GM18868 (cell line): ENCODE measurements at regions not wholly inside any gene's neighbourhood (a gene's known extent, or its start where the extent isn't known, plus 50 kb on each side); places are given as distances from the start of the nearest gene placed in this dataset.

Experiments
- ATAC-seq: cut with Tn5 transposase; IDR thresholded peaks from one replicate; pipeline ENCODE4 v1.9.1; 2021; ENCODE audit warnings: mild to moderate bottlenecking, moderate library complexity; ENCODE audit not compliant: unreplicated experiment

GRCh38 chr20:23282111-23282510 lies 68.5 kb upstream of the NXT1 start:
- ATAC-seq, result no peak

DNA sequence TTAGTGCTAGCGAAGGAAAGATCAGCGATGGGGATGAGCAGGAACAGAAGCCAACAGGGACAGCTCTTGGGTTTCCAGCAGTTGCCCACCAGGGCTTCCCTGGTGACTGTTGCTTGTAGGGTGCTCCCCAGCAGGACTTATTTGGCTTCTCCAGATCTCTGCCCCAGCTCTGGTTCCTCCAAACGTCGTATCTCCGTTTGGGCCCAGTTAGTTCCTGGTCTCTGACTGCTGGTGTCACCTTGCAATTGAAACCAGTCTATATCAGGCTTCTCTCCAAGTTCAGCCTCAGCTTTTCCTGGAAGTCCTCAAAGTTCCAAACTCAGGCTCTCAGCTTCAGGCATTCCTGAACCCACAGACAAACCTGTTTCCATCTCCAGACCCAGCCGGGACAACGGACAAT lies 70.8 kb upstream of the NXT1 start:
- no peak for ATAC-seq

- no peak for ATAC-seq
Observed at GRCh38 chr20:23278172-23278571, 72.4 kb upstream of the NXT1 start.

DNA sequence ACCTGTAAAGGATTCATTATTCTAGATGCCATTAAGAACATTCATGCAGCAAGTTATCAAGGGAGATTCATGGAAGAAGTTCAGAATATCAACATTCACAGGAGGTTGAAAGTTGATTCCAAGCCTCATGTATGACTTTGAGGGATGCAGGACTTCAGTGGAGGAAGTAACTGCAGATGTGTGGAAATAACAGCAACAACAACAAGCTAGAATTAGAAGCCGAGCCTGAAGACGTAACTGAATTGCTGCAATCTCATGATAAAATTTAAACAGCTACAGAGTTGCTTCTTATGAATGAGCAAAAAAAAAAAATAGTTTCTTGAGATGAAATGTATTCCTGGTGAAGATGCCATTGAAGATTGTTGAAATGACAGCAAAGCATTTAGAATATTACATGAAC lies 73.3 kb upstream of the NXT1 start:
- ATAC-seq, result no peak

DNA sequence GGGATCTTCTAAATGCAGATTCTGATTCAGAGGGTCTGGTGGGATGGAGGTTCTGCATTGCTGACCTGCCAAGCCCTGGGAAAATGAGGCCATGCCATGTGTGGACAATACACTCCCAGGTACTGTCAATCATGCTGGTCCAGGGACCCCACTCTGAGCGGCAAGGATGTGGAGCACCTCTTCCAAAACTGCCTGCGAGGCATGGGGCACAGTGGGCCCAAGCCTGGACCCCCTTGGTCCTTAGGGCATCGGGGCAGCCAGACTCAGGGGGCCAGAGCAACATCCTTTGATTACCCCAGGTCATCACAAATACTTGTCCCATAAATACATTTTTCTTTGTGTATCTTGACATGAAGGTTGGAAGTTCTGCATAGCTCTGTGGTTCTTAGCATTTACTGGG lies 76.8 kb upstream of the NXT1 start:
- no peak for ATAC-seq

DNA sequence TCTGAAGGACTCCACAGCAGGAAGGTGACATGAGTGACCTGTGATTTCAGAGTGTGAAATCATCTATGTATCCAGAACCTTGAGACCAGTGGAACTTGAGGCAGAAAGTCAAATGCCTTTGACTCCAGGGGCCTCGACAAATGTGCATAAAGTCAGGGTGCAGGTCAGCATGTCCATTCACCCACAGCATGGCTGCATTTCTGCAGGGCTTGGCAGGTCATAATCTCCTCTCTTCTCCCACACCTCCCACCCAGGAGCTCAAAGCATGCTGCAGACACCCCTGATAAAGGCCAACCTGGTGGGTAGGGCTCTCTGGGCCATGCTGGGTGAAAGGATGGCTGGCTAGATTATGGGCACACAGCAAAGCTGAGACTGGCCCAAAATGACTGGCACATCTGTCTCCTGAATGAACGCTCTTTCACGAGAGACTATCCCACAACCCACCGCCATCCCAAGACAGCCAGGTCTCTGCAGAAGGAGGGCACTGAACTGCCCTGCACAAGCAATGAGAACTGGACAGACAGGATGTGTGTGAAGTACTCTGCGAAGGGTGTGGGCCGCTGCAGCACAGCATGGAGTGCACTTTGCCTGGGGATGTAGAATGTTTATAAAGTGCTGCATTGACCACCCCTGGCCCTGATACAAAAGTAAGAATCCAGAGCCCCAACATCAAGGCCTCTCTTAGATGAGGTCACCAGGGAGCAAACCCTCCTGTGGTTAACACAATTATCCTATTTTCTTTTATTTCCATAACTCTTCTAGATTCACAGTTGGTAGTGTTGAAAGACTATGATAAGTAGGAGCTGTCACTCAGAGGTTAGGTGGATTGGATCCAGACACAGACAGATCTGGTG lies 78.2 kb upstream of the NXT1 start:
- no peak for ATAC-seq

GRCh38 chr20:23270382-23270911 lies 80.1 kb upstream of the NXT1 start:
- ATAC-seq, result no peak

- no peak for ATAC-seq
Observed at GRCh38 chr20:23269954-23270353, 80.6 kb upstream of the NXT1 start.

GRCh38 chr20:23268792-23269354 lies 81.7 kb upstream of the NXT1 start:
- no peak for ATAC-seq

GRCh38 chr20:23267909-23268308 lies 82.7 kb upstream of the NXT1 start:
- ATAC-seq, result no peak

DNA sequence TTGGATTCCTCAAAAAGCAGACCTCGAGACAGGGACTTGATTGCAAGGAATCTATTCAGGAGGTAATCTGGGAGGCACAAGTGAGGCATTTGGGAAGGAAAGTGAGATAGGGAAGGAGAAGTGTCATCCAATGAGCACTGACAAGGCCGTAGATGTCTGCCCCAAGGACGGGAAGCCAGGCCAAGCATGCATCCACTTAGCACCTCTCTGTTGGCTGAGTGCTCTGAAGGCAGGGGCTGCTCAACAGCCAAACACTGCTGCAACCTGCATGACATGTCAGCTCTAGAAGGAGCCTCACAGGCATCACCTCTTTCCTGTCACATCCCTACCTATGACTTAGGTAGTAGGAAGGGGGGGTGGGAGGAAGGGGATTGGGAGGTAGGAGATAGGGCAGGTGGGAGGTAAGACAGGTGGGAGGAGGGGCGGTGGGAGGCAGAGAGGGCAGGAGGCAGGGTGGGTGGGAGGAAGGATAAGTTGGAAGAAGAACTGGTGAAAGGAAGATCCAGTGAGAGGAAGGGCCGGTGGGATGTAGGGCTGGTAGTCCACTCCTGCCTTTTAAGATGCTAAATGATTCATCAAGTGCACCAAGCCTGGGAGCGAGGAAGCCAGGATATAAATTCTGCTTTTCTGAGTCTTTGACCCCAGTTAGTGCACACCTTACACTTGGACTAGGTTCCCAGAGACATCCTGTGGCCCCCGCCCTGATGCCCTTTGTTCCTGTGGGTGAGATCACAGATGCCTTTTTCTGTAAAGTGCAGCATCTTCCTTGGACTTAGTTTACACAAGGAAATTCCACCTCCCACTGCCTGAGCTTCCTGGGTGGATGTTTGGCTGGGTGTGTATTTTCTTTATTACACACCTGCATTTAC lies 83.8 kb upstream of the NXT1 start:
- no peak for ATAC-seq

GRCh38 chr20:23265226-23265625 lies 85.4 kb upstream of the NXT1 start:
- ATAC-seq, result no peak

DNA sequence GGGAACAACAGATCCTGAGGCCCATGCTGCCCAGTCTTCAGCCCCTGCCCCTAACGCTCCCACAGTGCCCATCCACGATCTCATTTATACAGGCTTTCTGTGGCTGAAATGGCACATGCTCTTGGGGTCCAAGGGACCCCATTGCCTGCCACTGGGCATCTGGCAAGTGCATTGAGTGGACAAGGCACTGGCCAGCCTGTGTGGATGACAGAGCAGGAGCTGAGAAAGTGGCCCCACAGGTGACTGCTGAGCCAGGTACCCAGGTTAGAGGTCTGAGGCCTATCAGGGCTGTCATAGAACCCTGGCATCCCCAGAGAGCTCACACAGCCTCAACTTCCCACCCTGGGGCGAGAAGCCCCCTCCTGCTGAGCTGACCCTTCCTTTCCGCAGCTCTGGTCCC lies 86.0 kb upstream of the NXT1 start:
- no peak for ATAC-seq

DNA sequence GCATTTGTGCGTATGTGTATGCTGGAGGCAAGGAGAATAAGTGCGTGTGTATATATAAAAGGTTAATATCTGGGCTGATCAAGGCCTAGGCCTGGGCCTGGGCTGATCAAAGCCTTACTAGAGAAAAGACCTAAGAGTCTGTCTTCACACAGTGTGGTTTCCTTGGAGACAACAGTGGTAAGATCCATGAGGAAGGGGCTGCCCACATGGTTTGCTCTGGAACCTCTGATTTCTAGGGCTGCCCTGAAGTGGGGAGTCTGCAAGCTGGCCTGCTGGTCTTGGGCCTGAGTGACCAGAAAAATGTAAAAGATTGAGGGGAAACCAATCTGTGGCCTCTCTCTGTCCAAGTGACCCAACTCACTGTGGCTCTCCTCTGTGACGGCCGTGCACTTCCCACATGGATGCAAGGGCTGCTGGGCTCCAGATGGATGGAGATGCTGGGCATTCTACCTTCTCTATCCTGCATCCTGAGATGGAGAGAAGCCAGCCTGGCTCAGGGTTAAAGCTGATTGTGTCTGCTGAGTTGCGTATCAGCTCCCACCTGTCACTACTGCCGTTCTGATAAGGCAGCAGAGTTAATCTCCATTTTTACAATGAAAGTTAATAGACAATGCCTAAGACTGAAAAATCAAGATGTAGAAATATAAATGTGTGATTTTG lies 90.3 kb upstream of the NXT1 start:
- no peak for ATAC-seq

DNA sequence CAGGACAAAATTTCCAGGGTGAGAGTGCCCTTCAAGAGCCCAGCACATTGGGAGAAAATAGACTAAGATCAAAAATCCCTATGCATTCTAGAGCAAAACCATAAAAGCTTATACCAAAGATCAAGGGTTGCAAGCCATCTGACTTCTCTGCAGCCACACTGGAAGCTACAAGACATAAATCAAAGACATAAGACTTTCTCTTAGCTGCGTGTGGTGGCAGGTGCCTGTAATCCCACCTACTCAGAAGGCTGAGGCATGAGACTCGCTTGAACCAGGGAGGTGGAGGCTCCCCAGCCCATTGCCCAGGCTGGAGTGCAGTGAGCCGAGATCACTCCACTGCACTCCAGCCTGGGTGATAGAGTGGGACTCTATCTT lies 91.9 kb upstream of the NXT1 start:
- ATAC-seq, result no peak

GRCh38 chr20:23257848-23258746 lies 92.5 kb upstream of the NXT1 start:
- ATAC-seq, result no peak

GRCh38 chr20:23257106-23257761 lies 93.4 kb upstream of the NXT1 start:
- ATAC-seq, result no peak

DNA sequence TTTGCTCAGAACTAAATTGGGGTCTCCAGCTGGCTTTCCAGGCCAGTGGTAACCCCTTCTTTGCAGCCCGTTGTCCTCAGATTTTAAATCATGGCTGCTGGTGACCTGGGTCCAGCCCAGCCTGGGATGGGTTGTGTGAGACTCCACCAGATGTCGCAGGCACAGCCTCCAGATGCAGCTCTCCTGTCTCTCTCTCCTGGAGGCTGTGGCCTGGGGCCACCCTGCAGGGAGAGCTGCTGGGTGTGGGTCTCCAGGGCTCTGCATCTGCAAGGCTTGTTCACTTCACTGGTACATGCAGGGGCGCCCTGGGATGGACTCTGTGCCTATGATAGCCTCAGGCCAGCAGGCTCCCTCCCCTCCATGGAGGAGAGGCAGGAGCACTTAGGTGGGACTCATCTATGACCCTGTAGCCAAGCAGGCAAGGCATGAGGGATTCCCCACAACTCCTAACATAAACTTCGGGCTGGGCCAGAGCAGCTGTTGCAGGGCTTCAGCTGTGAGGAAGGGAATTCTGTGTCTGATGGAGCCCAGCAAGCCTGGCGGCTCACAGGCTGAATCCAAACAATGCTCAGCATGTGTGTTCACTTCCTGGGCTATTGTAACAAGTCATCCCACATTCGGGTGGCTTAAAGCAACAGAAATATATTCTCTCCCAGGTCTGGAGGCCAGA lies 94.7 kb upstream of the NXT1 start:
- no peak for ATAC-seq

DNA sequence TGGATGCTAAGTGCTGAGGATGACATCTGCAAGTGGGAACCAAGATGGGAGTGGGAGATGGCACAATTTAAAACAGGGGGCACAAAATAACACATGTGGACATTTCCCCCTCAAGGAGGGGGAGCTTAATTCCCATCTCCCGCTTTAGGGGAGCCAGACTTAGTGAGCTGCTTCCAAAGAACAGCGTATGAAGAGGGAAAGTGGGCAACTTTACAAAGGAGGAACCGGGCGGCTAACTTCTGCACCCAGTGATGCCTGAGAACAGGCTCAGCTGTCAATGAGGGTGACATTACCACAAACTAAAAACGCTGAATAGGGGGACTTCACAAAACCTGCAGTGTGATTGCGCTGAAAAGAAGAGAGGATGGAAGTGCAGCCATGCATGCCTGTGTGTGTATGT lies 95.5 kb upstream of the NXT1 start:
- no peak for ATAC-seq
